ENCODE measurements at regions not wholly inside any gene's neighbourhood (a gene's known extent, or its start where the extent isn't known, plus 50 kb on each side); places are given as distances from the start of the nearest gene placed in this dataset.

DNA sequence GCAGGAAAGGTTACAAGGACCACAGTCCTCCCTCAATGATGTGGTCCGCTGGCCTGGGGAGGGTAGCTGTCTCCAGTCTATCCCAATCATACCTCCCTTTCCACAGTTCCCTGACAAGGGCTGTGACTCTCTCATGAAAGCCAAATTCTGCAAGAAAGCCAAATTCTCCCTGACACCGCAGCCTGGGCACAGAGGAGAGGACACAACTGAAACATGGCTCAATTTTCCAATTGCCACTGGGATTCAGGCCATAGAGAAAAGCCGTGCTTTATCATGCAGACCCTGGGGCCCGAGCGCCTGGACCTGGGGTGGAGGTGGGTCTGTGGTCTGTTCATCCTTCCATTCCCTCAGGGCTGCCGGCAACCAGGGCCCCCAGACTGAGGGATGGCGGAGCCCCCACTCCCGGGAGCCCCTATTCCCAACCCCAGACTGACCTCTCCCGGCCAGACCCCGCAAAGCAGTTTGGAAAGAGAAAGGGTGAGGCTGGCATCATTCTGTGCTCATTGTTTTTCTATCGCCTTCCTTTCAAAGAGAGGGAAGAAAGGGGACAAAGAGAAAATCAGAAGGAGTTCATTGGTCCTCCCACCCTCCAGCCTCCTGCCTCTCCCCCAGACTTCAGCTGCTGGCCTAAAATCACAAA is 239.5 kb downstream of the BUD13 start:
- peaks cover 5% of the 10 kb centered on the region for H3K9me3 ChIP-seq
- H3K36me3 ChIP-seq (ENCODE audit: insufficient read depth in 1 of 2, low read depth in 1 of 2), result no peaks in the 10 kb centered on the region
- TF ChIP-seq, protein P1, sequence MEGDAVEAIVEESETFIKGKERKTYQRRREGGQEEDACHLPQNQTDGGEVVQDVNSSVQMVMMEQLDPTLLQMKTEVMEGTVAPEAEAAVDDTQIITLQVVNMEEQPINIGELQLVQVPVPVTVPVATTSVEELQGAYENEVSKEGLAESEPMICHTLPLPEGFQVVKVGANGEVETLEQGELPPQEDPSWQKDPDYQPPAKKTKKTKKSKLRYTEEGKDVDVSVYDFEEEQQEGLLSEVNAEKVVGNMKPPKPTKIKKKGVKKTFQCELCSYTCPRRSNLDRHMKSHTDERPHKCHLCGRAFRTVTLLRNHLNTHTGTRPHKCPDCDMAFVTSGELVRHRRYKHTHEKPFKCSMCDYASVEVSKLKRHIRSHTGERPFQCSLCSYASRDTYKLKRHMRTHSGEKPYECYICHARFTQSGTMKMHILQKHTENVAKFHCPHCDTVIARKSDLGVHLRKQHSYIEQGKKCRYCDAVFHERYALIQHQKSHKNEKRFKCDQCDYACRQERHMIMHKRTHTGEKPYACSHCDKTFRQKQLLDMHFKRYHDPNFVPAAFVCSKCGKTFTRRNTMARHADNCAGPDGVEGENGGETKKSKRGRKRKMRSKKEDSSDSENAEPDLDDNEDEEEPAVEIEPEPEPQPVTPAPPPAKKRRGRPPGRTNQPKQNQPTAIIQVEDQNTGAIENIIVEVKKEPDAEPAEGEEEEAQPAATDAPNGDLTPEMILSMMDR (IDR thresholded peaks at IDR 0.05), result no peak
- H3K27me3 ChIP-seq (ENCODE audit: insufficient read depth in 3 of 3, low read length in 2 of 3), result peaks cover 4 to 62% (median 4%) of the 10 kb centered on the region in 3 donors
- intact Hi-C loops (cut with DNase I), result no loop called here
- DNase-seq, result no peak
- WGBS, 3 donors, result 42 to 53% (median 42%) methylated on average over 11 of the region's 11 CpGs
- H3K4me3 ChIP-seq, result no peak overlapping the region
- no peak for ATAC-seq
- H3K4me1 ChIP-seq, result no peaks in the 10 kb centered on the region
- no peak overlapping the region for H3K27ac ChIP-seq

DNA sequence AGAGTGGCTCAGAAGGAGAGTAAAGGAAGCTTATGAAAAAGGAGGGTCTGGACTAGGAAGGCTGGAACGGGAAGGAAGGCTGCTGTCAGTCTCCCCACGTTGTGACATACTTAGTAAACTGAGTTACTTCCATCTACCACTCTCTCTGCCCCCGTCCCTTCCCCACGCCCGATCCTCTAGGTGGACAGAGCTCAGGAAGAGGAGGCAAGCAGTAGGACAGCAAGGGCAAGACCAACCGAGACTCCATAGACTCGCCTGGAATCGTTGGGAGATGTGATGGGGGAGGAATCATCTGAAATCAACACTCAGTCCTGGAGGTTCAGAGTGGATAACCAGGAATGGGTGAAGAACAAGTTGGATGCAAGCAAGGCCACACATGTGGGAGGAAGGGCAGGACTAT is 240.7 kb downstream of the BUD13 start:
- Histone ChIP-seq H3K36me3 (ENCODE audit: insufficient read depth in 1 of 2, low read depth in 1 of 2) (no peaks in the 10 kb centered on the region), H3K9me3 (peaks cover 5% of the 10 kb centered on the region), H3K27ac (no peak overlapping the region), H3K4me3 (no peak overlapping the region), H3K27me3 (ENCODE audit: insufficient read depth in 3 of 3, low read length in 2 of 3) (peaks cover under 1 to 61% (median 4%) of the 10 kb centered on the region in 3 donors), H3K4me1 (no peaks in the 10 kb centered on the region)
- TF ChIP-seq, protein P1 (IDR thresholded peaks at IDR 0.05), result no peak
- intact Hi-C loops (cut with DNase I), result no loop called here
- ATAC-seq (no peak), DNase-seq (no peak)
- WGBS, 3 donors, result 83 to 87% (median 85%) methylated on average over 8 of the region's 8 CpGs

DNA sequence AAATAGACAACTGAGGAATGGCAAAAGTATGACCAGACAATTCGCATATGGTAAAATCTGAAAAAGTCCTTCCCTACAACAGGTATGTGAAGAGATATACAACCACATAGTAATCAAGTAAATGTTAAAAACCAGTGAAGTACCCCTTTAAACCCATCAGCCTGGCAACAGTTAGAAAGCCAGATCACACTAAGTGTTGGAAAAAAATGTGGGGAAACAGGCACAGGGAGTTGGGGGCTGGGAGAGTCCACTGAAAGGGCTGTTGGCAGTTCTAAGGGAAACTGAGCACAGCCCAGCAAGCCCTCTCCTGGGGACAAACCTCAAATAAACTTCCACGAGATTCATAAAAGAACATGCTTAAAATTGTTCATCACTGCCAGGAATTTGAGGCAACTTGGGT is 242.1 kb downstream of the BUD13 start:
- Histone ChIP-seq H3K27ac (no peak overlapping the region), H3K9me3 (peaks cover 5% of the 10 kb centered on the region), H3K27me3 (ENCODE audit: insufficient read depth in 3 of 3, low read length in 2 of 3) (peaks cover 0 to 53% (median 4%) of the 10 kb centered on the region in 3 donors), H3K4me1 (no peaks in the 10 kb centered on the region), H3K4me3 (no peak overlapping the region), H3K36me3 (ENCODE audit: insufficient read depth in 1 of 2, low read depth in 1 of 2) (no peaks in the 10 kb centered on the region)
- intact Hi-C loops (cut with DNase I), result no loop called here
- DNase-seq (no peak), ATAC-seq (no peak)
- TF ChIP-seq, protein P1 (IDR thresholded peaks at IDR 0.05), result no peak
- 77 to 84% (median 82%) methylated on average over 2 of the region's 2 CpGs for WGBS, 3 donors

DNA sequence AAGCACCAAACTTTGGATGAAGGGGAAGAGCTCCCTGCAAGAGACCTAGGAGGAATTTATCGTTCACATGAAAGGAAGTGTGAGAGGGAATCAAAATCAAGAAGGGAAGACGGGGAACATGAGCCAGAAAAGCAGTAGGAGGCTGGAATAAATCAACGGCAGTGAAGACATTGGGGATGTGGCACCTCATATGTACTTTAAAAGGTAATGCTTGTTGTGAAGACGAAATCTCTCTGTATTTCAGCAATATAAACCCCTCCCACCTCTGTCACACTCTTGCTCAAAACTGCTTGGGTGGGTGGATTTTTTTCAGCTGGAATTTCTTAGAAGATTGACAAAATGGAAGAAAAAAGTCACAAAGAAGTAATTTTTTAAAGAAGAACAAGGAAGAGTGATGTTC is 243.5 kb downstream of the BUD13 start:
- intact Hi-C loops (cut with DNase I), result no loop called here
- no peak overlapping the region for H3K27ac ChIP-seq
- H3K4me3 ChIP-seq, result no peak overlapping the region
- no peak for ATAC-seq
- H3K27me3 ChIP-seq (ENCODE audit: insufficient read depth in 3 of 3, low read length in 2 of 3), result peaks cover 0 to 45% (median 4%) of the 10 kb centered on the region in 3 donors
- DNase-seq, result no peak
- H3K9me3 ChIP-seq, result peaks cover 5% of the 10 kb centered on the region
- no peaks in the 10 kb centered on the region for H3K36me3 ChIP-seq (ENCODE audit: insufficient read depth in 1 of 2, low read depth in 1 of 2)
- 31 to 40% (median 39%) methylated on average over 4 of the region's 4 CpGs for WGBS, 3 donors
- H3K4me1 ChIP-seq, result no peaks in the 10 kb centered on the region
- TF ChIP-seq, protein P1 (IDR thresholded peaks at IDR 0.05), result no peak
